ENCODE measurements at regions not wholly inside any gene's neighbourhood (a gene's known extent, or its start where the extent isn't known, plus 50 kb on each side); places are given as distances from the start of the nearest gene placed in this dataset.
"Not testable (repeated sequence)": the region's sequence is repeated elsewhere in the genome, so short reads cannot be mapped to it uniquely, and the experiment has no call there.

GRCh38 chr2:192546565-192546964 lies 351.8 kb upstream of the TMEFF2 start:
- Mint-ChIP-seq H3K4me3 (ENCODE audit: unreplicated experiment) (no peak overlapping the region), H3K27ac (ENCODE audit: unreplicated experiment) (no peak overlapping the region), H3K27me3 (ENCODE audit: unreplicated experiment) (peaks cover 35% of the 10 kb centered on the region), H3K9me3 (ENCODE audit: unreplicated experiment) (no peaks in the 10 kb centered on the region), H3K36me3 (ENCODE audit: unreplicated experiment) (no peaks in the 10 kb centered on the region), H3K4me1 (ENCODE audit: unreplicated experiment) (no peaks in the 10 kb centered on the region)
- DNase-seq (ENCODE audit: extremely low spot score, unreplicated experiment) = no peak
- TF ChIP-seq, protein P1, sequence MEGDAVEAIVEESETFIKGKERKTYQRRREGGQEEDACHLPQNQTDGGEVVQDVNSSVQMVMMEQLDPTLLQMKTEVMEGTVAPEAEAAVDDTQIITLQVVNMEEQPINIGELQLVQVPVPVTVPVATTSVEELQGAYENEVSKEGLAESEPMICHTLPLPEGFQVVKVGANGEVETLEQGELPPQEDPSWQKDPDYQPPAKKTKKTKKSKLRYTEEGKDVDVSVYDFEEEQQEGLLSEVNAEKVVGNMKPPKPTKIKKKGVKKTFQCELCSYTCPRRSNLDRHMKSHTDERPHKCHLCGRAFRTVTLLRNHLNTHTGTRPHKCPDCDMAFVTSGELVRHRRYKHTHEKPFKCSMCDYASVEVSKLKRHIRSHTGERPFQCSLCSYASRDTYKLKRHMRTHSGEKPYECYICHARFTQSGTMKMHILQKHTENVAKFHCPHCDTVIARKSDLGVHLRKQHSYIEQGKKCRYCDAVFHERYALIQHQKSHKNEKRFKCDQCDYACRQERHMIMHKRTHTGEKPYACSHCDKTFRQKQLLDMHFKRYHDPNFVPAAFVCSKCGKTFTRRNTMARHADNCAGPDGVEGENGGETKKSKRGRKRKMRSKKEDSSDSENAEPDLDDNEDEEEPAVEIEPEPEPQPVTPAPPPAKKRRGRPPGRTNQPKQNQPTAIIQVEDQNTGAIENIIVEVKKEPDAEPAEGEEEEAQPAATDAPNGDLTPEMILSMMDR (IDR thresholded peaks at IDR 0.05) = no peak

- Mint-ChIP-seq H3K9me3 (ENCODE audit: unreplicated experiment) (no peaks in the 10 kb centered on the region), H3K36me3 (ENCODE audit: unreplicated experiment) (no peaks in the 10 kb centered on the region), H3K27ac (ENCODE audit: unreplicated experiment) (no peak overlapping the region), H3K27me3 (ENCODE audit: unreplicated experiment) (peaks cover 47% of the 10 kb centered on the region), H3K4me3 (ENCODE audit: unreplicated experiment) (no peak overlapping the region), H3K4me1 (ENCODE audit: unreplicated experiment) (no peaks in the 10 kb centered on the region)
- TF ChIP-seq, protein P1 (IDR thresholded peaks at IDR 0.05) = no peak
- no peak for DNase-seq (ENCODE audit: extremely low spot score, unreplicated experiment)
These were observed 349.7 kb upstream of the TMEFF2 start for GRCh38 chr2:192544371-192544955.

DNA sequence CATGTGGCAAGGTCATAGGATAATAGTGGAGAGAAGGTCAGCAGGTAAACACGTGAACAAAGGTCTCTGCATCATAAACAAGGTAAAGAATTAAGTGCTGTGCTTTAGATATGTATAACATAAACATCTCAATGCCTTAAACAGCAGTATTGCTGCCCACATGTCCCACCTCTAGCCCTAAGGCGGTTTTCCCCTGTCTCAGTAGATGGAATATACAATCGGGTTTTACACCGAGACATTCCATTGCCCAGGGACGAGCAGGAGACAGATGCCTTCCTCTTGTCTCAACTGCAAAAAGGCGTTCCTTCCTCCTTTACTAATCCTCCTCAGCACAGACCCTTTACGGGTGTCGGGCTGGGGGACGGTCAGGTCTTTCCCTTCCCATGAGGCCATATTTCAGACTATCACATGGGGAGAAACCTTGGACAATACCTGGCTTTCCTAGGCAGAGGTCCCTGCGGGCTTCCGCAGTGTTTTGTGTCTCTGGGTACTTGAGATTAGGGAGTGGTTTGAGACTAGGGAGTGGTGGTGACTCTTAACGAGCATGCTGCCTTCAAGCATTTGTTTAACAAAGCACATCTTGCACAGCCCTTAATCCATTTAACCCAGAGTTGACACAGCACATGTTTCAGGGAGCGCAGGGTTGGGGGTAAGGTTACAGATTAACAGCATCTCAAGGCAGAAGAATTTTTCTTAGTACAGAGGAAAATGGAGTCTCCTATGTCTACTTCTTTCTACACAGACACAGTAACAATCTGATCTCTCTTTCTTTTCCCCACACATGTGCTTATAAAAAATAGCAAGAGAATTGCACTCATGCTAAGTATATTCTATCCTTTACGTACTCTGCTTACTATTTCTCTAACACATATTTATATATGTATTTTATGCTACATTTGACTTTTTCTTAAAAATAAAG lies 347.7 kb upstream of the TMEFF2 start:
- H3K27me3 Mint-ChIP-seq (ENCODE audit: unreplicated experiment) = peaks cover 57% of the 10 kb centered on the region
- DNase-seq (ENCODE audit: extremely low spot score, unreplicated experiment); H3K4me1 Mint-ChIP-seq (ENCODE audit: unreplicated experiment); H3K27ac Mint-ChIP-seq (ENCODE audit: unreplicated experiment); H3K36me3 Mint-ChIP-seq (ENCODE audit: unreplicated experiment); H3K9me3 Mint-ChIP-seq (ENCODE audit: unreplicated experiment); H3K4me3 Mint-ChIP-seq (ENCODE audit: unreplicated experiment): not testable (repeated sequence)

DNA sequence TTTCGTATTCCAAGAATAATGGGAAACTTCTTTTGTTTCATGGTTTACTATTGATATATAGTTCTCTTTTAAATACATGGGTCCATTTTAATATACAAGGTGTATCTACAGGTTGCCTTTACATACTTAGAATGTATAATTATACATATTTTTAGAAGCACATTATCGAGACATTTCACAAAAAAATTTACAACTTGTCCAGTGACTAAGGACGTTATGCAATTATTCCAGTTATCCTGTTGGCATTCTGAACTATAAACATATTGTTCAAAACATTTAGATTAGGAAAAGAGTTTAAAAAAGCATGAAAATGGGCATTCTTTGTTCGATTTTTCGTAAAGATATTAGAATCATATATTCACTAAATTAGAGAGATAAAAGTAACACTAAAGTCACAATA lies 344.6 kb upstream of the TMEFF2 start:
- H3K27me3 Mint-ChIP-seq (ENCODE audit: unreplicated experiment) = peaks cover 55% of the 10 kb centered on the region

GRCh38 chr2:192536922-192537624 lies 342.3 kb upstream of the TMEFF2 start:
- DNase-seq (ENCODE audit: extremely low spot score, unreplicated experiment) = no peak
- peaks cover 39% of the 10 kb centered on the region for H3K27me3 Mint-ChIP-seq (ENCODE audit: unreplicated experiment)
- H3K4me1 Mint-ChIP-seq (ENCODE audit: unreplicated experiment) = no peaks in the 10 kb centered on the region
- H3K27ac Mint-ChIP-seq (ENCODE audit: unreplicated experiment) = no peak overlapping the region
- H3K9me3 Mint-ChIP-seq (ENCODE audit: unreplicated experiment) = no peaks in the 10 kb centered on the region
- TF ChIP-seq, protein P1 (IDR thresholded peaks at IDR 0.05) = no peak
- H3K4me3 Mint-ChIP-seq (ENCODE audit: unreplicated experiment) = no peak overlapping the region
- H3K36me3 Mint-ChIP-seq (ENCODE audit: unreplicated experiment) = no peaks in the 10 kb centered on the region

More for the DNA sequence above, 344.6 kb upstream of the TMEFF2 start:
- Mint-ChIP-seq H3K27ac (ENCODE audit: unreplicated experiment) (no peak overlapping the region), H3K4me3 (ENCODE audit: unreplicated experiment) (no peak overlapping the region), H3K9me3 (ENCODE audit: unreplicated experiment) (no peaks in the 10 kb centered on the region), H3K4me1 (ENCODE audit: unreplicated experiment) (no peaks in the 10 kb centered on the region), H3K36me3 (ENCODE audit: unreplicated experiment) (no peaks in the 10 kb centered on the region)
- TF ChIP-seq, protein P1 (IDR thresholded peaks at IDR 0.05) = no peak
- DNase-seq (ENCODE audit: extremely low spot score, unreplicated experiment) = no peak

All from osteocyte (in vitro differentiated cells).